SK-N-SH (cell line): ENCODE measurements at regions not wholly inside any gene's neighbourhood (a gene's known extent, or its start where the extent isn't known, plus 50 kb on each side); places are given as distances from the start of the nearest gene placed in this dataset.

ENCODE experiments used
- JUND ChIP-seq: IDR thresholded peaks from 2 replicates; pipeline ENCODE4 v1.4.0; 2012
- MXI1 ChIP-seq: IDR thresholded peaks from 2 replicates; pipeline ENCODE4 v1.6.1; 2012; ENCODE audit warnings: mild to moderate bottlenecking, low read depth, low read length, improper control_type of control experiment
- POLR2AphosphoS5 ChIP-seq: IDR thresholded peaks from 2 replicates; pipeline ENCODE4 v1.6.1; 2012; ENCODE audit warnings: low read depth, low read length
- RXRA ChIP-seq: IDR thresholded peaks from 2 replicates; pipeline ENCODE4 v1.4.0; 2012; ENCODE audit warnings: low read depth, mild to moderate bottlenecking, borderline replicate concordance
- SIN3A ChIP-seq: IDR thresholded peaks from 2 replicates; pipeline ENCODE4 v1.6.1; 2012; ENCODE audit warnings: low read depth, mild to moderate bottlenecking, low read length, moderate library complexity, borderline replicate concordance
- TAF1 ChIP-seq: IDR thresholded peaks from 2 replicates; pipeline ENCODE4 v1.6.1; 2012; ENCODE audit warnings: low read depth, mild to moderate bottlenecking, low read length, moderate library complexity, borderline replicate concordance
- TCF12 ChIP-seq: IDR thresholded peaks from 2 replicates; pipeline ENCODE4 v1.4.0; 2012
- TF ChIP-seq, protein P1 (sequence below): fragments of 200-600 bp; sonication (generic); IDR thresholded peaks from 2 replicates; pipeline ENCODE4 v1.6.1; 2017; ENCODE audit warnings: antibody characterized with exemption, mild to moderate bottlenecking, moderate library complexity

DNA sequence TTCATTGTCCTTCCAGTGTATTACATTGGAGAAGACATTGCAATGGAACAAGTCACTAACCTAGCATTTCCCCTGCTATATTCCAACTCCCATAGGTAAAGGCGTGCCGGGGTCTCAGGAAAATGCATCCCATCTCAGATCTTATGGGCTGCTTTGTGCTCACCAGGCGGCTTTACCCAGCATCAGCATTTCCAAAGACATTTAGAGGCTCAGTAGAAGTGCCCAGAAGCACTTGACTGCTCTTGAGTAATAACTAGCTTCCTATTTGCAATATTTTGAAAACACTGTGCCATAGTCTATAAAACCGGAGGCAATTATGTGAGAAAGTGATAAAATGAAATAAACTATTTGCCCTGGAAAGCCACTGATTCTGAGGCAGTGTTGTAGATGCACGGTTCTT, 415.0 kb upstream of the NPVF start:
- TF ChIP-seq TAF1 (no peak), POLR2AphosphoS5 (no peak), MXI1 (no peak), SIN3A (no peak), JUND (no peak), RXRA (no peak), TCF12 (no peak)
- TF ChIP-seq, protein P1, sequence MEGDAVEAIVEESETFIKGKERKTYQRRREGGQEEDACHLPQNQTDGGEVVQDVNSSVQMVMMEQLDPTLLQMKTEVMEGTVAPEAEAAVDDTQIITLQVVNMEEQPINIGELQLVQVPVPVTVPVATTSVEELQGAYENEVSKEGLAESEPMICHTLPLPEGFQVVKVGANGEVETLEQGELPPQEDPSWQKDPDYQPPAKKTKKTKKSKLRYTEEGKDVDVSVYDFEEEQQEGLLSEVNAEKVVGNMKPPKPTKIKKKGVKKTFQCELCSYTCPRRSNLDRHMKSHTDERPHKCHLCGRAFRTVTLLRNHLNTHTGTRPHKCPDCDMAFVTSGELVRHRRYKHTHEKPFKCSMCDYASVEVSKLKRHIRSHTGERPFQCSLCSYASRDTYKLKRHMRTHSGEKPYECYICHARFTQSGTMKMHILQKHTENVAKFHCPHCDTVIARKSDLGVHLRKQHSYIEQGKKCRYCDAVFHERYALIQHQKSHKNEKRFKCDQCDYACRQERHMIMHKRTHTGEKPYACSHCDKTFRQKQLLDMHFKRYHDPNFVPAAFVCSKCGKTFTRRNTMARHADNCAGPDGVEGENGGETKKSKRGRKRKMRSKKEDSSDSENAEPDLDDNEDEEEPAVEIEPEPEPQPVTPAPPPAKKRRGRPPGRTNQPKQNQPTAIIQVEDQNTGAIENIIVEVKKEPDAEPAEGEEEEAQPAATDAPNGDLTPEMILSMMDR = no peak
